ENCODE measurements at regions not wholly inside any gene's neighbourhood (a gene's known extent, or its start where the extent isn't known, plus 50 kb on each side); places are given as distances from the start of the nearest gene placed in this dataset.

- no peak overlapping the region for H3K56ac ChIP-seq (ENCODE audit: insufficient read length, low read depth, low read length)
- Mint-ChIP-seq H3K4me3 (no peak overlapping the region), H3K9me3 (no peaks in the 10 kb centered on the region), H3K27me3 (ENCODE audit: low read depth) (no peaks in the 10 kb centered on the region), H3K4me1 (peaks cover 6 to 7% of the 10 kb centered on the region in 2 experiments; a peak in 3 of 4 replicates), H3K36me3 (ENCODE audit: insufficient read depth in 1 of 3, low read depth in 3 of 3) (no peaks in the 10 kb centered on the region), H3K27ac (no peak overlapping the region)
- no peaks in the 10 kb centered on the region for H3K79me2 ChIP-seq (ENCODE audit: insufficient read depth, low read length)
- H3K4me2 ChIP-seq (ENCODE audit: insufficient read depth, insufficient read length, low read length): no peak overlapping the region
- no peak overlapping the region for H2BK15ac ChIP-seq (ENCODE audit: low read depth, low read length)
- H2AFZ ChIP-seq (ENCODE audit: low read length): no peak overlapping the region
- no peak overlapping the region for H2BK5ac ChIP-seq (ENCODE audit: insufficient read length, low read length)
- no CpG with 5 or more reads among the region's 2 CpGs for WGBS (ENCODE audit: extremely low coverage, insufficient read length, low lambda C conversion rate)
- H3K4ac ChIP-seq (ENCODE audit: low read depth, low read length): no peak overlapping the region
- no peak overlapping the region for H3T11ph ChIP-seq (ENCODE audit: low read length)
- H3K27ac ChIP-seq (ENCODE audit: insufficient read length, low read depth, low read length): no peak overlapping the region
- no peak overlapping the region for H2AK5ac ChIP-seq (ENCODE audit: insufficient read length, low read length)
- H3K79me1 ChIP-seq (ENCODE audit: insufficient read depth, low read depth, low read length, poor library complexity, severe bottlenecking): no peaks in the 10 kb centered on the region
- H3K27me3 ChIP-seq (ENCODE audit: insufficient read depth, low read length): no peaks in the 10 kb centered on the region
- H4K20me1 ChIP-seq (ENCODE audit: control insufficient read depth, insufficient read depth, insufficient read length): no peaks in the 10 kb centered on the region
- H2BK120ac ChIP-seq (ENCODE audit: low read depth, low read length, poor library complexity, severe bottlenecking): no peak overlapping the region
- no peak overlapping the region for H3K9ac ChIP-seq (ENCODE audit: extremely low read depth, insufficient read length, low read length)
- no peak overlapping the region for H4K91ac ChIP-seq (ENCODE audit: insufficient read length, low read depth, low read length)
- H2BK20ac ChIP-seq (ENCODE audit: low read depth, low read length, poor library complexity, severe bottlenecking): no peak overlapping the region
- no peak for TF ChIP-seq CTCF (conservative IDR thresholded peaks at IDR 0.05)
- H3K9me3 ChIP-seq (ENCODE audit: control insufficient read depth, low read depth, low read length): no peaks in the 10 kb centered on the region
- no peak overlapping the region for H3K14ac ChIP-seq (ENCODE audit: insufficient read depth, low read length)
- no peaks in the 10 kb centered on the region for H3K23me2 ChIP-seq (ENCODE audit: insufficient read length, low read depth, low read length, poor library complexity, severe bottlenecking)
- H4K8ac ChIP-seq (replicated peaks; ENCODE audit: insufficient read length, low read depth, low read length): no peak overlapping the region
- H3K4me1 ChIP-seq (ENCODE audit: insufficient read depth, low read length): no peaks in the 10 kb centered on the region
- no peak overlapping the region for H3K18ac ChIP-seq (ENCODE audit: insufficient read length, low read depth, low read length)
- DNase-seq: no peak
- no peak overlapping the region for H2BK12ac ChIP-seq (ENCODE audit: insufficient read length, low read depth, low read length)
- H3K23ac ChIP-seq (ENCODE audit: insufficient read length, low read depth, low read length): no peak overlapping the region
- H4K5ac ChIP-seq (ENCODE audit: insufficient read length, low read depth, low read length): no peak overlapping the region
Observed at GRCh38 chr4:117512414-117512813, 427.0 kb upstream of the TRAM1L1 start.

All from H9 (cell line).